ENCODE measurements at regions not wholly inside any gene's neighbourhood (a gene's known extent, or its start where the extent isn't known, plus 50 kb on each side); places are given as distances from the start of the nearest gene placed in this dataset.
"Not testable (repeated sequence)": the region's sequence is repeated elsewhere in the genome, so short reads cannot be mapped to it uniquely, and the experiment has no call there.

- no peak for DNase-seq
Measured at GRCh38 chr7:68875857-68876256, 722.4 kb upstream of the AUTS2 start.

- not testable (repeated sequence) for DNase-seq
Measured at GRCh38 chr7:68887116-68887515, 711.2 kb upstream of the AUTS2 start.

DNA sequence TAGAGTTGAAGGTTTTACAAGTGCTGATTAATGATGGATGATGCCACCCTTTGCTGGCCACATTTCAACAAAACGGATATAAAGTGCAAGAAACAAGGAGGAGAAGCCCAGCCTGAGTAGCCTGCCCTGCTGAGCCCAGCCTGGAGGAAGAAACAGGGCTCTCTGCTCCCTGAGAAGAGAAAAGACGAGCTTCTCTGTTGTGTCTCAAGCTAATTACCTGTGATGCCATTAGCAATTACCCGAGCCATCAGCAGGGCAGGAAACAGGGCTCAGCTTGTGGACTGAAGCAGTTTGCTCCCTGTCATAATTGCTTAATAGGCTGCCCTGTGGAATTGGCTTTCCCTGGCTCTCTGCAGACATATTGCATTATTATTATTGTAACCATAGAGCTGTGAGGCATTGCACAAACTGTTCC lies 709.3 kb upstream of the AUTS2 start:
- DNase-seq, result no peak

GRCh38 chr7:68892236-68892635 lies 706.0 kb upstream of the AUTS2 start:
- no peak for DNase-seq

- peak; percentile 80 for DNase-seq
Measured at GRCh38 chr7:68893411-68893810, 704.9 kb upstream of the AUTS2 start.

DNA sequence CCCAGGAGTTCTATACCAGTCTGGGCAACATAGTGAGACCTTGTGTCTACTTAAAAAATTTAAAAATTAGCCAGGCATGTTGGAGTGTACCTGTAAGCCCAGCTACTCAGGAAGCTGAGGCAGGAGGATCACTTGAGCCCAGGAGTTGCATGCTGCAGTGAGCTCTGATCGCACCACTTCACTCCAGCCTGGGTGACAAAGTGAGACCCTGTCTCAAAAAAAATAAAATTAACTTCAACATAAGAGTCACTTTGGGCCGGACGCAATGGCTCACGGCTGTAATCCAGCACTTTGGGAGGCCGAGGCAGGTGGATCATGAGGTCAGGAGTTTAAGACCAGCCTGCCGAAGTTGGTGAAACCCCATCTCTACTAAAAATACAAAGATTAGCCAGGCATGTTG lies 699.1 kb upstream of the AUTS2 start:
- DNase-seq, result not testable (repeated sequence)

- no peak for DNase-seq
Measured at GRCh38 chr7:68900096-68900495, 698.2 kb upstream of the AUTS2 start.

DNA sequence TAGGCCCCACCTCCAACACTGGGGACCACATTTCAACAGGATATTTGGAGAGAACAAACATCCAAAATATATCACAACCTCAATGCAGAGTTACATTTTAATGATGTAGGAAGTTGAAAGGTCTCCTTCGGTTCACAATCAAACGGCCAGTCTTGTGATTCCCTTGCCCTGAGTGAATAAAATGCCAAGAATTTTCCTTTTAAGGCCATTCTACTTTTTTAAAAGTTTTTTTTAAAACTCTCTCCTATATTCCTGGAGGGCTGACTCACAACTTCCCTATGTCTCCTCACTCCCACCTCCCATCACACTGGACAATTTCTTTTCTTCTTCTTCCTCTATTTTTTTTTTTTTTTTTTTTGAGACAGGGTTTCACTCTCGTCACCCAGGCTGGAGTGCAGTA lies 693.6 kb upstream of the AUTS2 start:
- DNase-seq, result no peak

- no peak for DNase-seq
Measured at GRCh38 chr7:68911754-68912153, 686.5 kb upstream of the AUTS2 start.

DNA sequence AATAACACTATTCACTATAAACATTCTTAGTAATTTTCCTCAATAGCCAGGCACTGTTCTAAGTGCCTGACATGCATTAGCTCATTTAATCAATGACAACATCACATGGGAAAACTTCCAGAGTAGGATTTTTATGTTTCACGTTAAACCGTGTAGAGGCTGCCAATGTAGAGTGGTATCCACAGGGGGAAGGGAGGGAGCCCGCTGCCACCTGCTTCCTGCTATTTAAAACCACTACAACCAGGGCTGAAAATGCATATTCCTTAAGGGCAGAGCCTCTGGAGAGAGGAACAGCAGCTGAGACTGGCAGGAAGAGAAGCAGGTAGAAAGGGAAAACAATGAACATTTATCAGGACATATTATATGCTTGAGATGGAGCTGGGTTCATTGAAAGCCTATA lies 684.3 kb upstream of the AUTS2 start:
- no peak for DNase-seq

- no peak for DNase-seq
Measured at GRCh38 chr7:68917041-68917651, 681.1 kb upstream of the AUTS2 start.

- DNase-seq, result no peak
Measured at GRCh38 chr7:68918621-68919020, 679.7 kb upstream of the AUTS2 start.

GRCh38 chr7:68922850-68923249 lies 675.4 kb upstream of the AUTS2 start:
- DNase-seq, result no peak

DNA sequence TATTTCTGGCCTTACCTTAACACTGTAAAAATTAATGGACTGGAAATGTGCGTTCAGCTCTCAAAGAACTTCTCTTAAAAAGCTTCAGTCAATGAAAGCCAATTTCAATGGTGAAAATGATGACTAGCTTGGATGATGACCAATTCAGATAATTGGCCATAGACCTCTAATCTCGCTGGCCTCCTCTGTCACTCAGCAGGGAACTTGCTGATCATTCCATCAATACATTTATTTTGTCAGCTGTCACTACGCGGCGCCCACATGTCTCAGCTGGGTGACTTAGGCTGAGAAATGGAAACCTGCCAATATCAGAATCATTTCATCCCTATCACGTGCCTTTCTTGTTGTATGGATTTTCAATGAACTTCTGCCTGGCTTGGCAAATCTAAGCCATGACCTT lies 673.0 kb upstream of the AUTS2 start:
- DNase-seq, result no peak

GRCh38 chr7:68929781-68930261 lies 668.5 kb upstream of the AUTS2 start:
- DNase-seq, result peak; percentile 17

DNA sequence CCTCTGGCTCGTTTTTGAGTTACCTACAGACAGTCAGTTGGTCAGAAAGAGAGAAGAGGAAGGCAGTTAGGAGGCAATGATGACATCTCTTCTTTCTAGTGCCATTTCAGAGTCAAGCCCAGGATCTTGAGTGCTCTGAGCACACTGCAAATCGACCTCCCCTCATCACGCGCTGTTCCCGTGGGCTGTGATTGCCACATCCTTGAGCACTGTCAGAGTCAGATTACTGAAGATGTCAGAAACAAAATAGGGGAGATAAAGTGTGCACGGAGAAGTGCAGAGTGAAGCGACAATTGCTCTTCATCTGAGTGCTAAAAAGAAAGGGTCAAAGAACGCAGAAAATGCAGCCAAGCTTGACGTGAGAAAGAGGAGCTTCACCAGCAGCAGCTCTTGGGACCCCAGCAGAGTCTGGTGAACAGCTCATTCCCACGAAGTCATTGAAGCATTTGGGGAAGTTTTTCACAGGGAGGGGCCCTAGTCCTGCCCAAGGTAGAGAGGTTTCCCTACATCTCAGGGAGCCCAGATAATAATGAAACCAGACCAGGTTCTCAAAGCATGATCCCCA lies 661.7 kb upstream of the AUTS2 start:
- DNase-seq, result no peak

GRCh38 chr7:68938151-68938550 lies 660.1 kb upstream of the AUTS2 start:
- no peak for DNase-seq

DNA sequence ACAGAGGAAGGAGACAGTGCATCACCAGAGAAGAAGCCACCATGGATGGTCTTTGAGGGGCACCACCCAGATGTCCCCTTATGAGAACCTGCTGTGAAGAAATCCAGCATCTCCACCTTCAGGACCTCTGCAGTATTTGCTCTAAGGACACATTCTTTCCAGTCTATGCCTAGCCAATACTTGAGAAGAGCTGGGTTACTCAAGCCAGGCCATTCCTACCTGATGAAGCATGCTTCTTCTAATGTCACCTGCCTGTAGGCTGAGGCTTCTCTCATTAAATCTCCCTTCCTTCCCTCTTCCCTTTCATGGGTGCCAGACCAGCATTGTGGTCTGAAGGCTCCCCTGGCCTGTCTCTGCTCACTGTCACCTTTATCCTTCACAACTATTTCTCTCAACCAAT lies 654.5 kb upstream of the AUTS2 start:
- DNase-seq, result no peak

DNA sequence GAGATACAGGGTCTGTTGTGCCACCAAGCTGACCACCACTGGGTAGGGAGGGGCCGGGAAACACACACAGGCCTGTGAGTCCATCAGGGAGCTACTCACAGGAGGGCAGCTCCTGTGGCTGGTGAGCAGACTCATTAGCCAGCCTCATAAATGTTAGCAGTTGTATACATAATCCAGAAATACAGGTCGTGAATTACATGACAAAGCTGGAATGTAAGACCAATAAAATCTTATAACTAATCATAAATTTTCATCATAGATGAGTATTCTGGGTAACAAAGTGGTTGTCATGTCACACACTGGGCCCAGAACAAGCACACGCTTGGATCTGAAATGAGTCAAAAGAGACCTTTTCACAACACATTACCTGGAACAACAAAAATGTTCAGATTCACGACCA lies 642.6 kb upstream of the AUTS2 start:
- DNase-seq, result no peak

GRCh38 chr7:68958571-68958970 lies 639.7 kb upstream of the AUTS2 start:
- DNase-seq, result no peak

GRCh38 chr7:68963552-68963951 lies 634.7 kb upstream of the AUTS2 start:
- DNase-seq, result peak; percentile 23

DNA sequence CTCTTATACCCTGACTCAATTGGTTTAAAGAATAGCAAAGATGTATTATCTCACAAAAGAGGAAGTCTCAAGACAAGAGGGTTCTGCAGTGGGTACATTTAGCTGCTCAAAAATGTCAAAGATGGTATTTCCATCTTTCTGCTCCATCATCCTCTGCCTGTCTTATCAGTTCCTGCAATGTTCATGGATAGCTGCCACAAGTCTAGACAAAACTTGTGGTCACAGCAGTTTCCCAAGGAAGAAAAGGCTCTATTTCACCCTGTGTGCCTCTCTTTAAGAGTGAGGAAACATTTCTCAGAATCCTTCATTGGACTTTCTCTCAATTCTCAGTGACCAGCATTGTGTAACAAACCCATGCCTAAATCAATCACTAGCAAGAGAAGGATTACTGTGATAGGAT lies 634.2 kb upstream of the AUTS2 start:
- DNase-seq, result no peak

DNA sequence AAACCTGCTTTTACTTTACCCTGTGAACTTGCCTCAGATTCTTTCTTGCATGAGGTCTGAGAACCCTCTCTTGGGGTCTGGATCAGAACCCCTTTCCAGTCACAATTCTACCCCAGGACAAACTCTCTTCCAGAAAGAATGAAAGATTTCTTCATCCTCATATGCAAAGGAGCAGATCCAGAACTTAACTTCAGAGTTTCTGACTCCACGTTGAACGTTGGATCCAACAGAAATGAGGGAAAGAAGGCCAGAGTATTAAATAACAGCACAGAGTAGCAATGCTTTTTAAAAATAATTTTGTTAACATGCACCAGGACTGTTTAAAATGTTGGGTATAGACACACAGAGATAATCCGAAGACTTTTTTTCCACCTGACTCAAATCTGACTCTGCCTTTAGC lies 632.9 kb upstream of the AUTS2 start:
- no peak for DNase-seq

GRCh38 chr7:68967598-68967997 lies 630.7 kb upstream of the AUTS2 start:
- no peak for DNase-seq

DNA sequence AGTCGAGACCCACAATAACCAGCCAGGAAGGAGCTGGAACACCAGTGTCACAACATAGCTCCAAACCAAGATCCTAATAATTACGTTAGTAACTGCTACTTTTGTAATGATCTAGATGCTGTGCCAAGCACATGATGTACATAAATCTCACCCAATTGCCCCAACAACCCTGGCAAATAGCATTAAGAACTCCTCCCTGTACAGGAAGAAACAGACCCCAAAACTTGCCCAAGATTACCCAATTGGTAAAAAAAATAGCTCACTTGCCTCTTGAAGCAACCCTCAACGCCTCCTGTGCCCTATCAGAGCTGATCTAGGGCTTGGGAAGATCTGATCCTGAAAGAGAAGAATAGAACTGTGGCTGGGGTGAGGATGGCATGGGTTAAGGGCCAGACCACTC lies 628.7 kb upstream of the AUTS2 start:
- DNase-seq, result no peak
